ENCODE measurements at regions not wholly inside any gene's neighbourhood (a gene's known extent, or its start where the extent isn't known, plus 50 kb on each side); places are given as distances from the start of the nearest gene placed in this dataset.

DNA sequence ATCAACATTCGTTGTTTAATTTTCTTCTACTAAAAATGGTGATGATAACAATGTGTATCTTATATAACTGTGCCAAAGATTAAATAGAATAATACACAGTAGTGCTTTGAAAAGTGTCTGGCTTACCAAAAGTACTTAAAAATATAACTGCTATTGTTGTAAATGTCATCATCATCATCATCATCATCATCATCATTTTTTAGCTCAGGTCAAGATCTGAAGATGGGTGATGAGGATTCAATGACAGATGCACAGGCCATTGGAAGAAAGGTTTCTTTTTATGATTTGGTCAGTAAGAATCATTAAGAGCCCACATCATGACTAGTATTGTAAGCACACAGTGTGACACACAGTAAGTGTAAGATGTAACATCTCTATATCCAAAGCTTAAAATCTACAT lies 795.2 kb downstream of the SLC4A3 start:
- 81% methylated on average over 1 of the region's 1 CpG for WGBS
- no peaks in the 10 kb centered on the region for H3K36me3 ChIP-seq
- intact Hi-C loops (cut with DNase I) = no loop called here
- H3K4me1 ChIP-seq (replicated peaks) = no peaks in the 10 kb centered on the region
- H3K27me3 ChIP-seq (replicated peaks; ENCODE audit: insufficient read depth) = no peaks in the 10 kb centered on the region
- TF ChIP-seq, protein P1, sequence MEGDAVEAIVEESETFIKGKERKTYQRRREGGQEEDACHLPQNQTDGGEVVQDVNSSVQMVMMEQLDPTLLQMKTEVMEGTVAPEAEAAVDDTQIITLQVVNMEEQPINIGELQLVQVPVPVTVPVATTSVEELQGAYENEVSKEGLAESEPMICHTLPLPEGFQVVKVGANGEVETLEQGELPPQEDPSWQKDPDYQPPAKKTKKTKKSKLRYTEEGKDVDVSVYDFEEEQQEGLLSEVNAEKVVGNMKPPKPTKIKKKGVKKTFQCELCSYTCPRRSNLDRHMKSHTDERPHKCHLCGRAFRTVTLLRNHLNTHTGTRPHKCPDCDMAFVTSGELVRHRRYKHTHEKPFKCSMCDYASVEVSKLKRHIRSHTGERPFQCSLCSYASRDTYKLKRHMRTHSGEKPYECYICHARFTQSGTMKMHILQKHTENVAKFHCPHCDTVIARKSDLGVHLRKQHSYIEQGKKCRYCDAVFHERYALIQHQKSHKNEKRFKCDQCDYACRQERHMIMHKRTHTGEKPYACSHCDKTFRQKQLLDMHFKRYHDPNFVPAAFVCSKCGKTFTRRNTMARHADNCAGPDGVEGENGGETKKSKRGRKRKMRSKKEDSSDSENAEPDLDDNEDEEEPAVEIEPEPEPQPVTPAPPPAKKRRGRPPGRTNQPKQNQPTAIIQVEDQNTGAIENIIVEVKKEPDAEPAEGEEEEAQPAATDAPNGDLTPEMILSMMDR (IDR thresholded peaks at IDR 0.05) = no peak
- no peak for TF ChIP-seq POLR2AphosphoS5 (IDR thresholded peaks at IDR 0.05)
- no peak for TF ChIP-seq POLR2A (IDR thresholded peaks at IDR 0.05)
- no peak overlapping the region for H3K4me3 ChIP-seq
- no peak for DNase-seq (ENCODE audit: low spot score)
- H3K9me3 ChIP-seq = no peaks in the 10 kb centered on the region
- no peak overlapping the region for H3K27ac ChIP-seq

DNA sequence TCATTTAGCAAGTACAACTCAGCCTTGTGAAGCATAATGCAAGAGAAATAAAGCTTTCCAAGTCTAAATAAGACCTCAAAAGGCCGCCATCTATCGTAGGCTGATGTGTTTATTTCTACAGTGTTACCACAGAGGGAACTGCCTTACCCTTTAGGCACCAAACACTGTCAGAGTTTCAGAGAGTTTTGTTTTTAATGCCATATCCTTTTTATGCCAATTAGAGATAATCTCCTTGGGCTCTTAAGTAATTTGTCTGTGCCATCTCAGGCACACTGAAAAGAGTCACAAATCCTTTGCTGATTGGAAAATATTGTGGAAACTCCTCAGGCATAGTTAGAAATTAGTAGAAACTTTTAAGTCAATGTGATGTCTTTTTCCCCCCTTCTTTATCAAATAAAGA lies 797.1 kb downstream of the SLC4A3 start:
- no peak for DNase-seq (ENCODE audit: low spot score)
- Histone ChIP-seq H3K27ac (no peak overlapping the region), H3K36me3 (no peaks in the 10 kb centered on the region), H3K4me1 (replicated peaks) (no peaks in the 10 kb centered on the region), H3K9me3 (no peaks in the 10 kb centered on the region), H3K4me3 (no peak overlapping the region), H3K27me3 (replicated peaks; ENCODE audit: insufficient read depth) (no peaks in the 10 kb centered on the region)
- TF ChIP-seq, protein P1 (IDR thresholded peaks at IDR 0.05) = no peak
- TF ChIP-seq POLR2A (IDR thresholded peaks at IDR 0.05) = no peak
- intact Hi-C loops (cut with DNase I) = no loop called here
- WGBS = 84% methylated on average over 2 of the region's 2 CpGs

DNA sequence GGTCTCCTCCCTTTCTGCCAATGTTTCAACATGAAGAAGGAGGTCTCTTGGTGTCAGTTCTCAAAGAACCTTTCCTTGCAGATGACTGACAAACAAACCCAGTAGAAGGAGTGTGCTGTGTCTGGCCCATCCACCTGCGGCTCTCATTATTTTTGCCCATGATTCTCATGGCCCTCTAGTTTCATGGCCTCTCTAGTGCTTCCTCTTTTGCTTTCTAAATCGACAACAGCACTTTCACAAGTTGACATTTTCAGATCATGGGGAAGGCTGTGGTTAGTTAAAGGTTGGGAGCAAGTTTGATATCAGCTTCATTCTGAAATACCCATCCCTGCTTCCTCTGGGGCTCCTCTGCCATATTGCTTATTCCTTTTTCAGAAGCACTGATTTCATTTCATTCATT lies 805.2 kb downstream of the SLC4A3 start:
- Histone ChIP-seq H3K36me3 (no peaks in the 10 kb centered on the region), H3K4me1 (replicated peaks) (no peaks in the 10 kb centered on the region), H3K4me3 (no peak overlapping the region), H3K27ac (no peak overlapping the region), H3K27me3 (replicated peaks; ENCODE audit: insufficient read depth) (no peaks in the 10 kb centered on the region), H3K9me3 (no peaks in the 10 kb centered on the region)
- intact Hi-C loops (cut with DNase I) = no loop called here
- TF ChIP-seq POLR2AphosphoS5 (IDR thresholded peaks at IDR 0.05) = no peak
- DNase-seq (ENCODE audit: low spot score) = no peak
- 85% methylated on average over 2 of the region's 2 CpGs for WGBS

DNA sequence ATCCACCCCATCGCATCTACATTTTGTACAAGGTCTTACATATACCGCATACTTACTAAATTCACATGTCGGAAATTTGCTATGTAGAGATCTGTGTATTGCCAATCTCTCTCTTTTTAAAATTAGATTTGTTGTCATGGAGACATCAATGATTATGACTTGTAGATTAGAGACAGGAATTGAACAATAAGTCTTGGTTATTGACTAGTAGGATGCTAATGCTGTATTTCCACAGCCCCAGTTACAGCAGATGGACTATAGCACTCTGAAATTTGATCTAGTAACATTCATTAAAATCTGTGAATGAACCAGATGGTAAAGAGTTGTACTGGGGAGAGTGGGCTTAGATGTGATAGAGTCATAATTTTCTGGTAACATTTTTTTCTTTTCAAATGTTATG lies 805.7 kb downstream of the SLC4A3 start:
- Histone ChIP-seq H3K9me3 (no peaks in the 10 kb centered on the region), H3K36me3 (no peaks in the 10 kb centered on the region), H3K27me3 (replicated peaks; ENCODE audit: insufficient read depth) (no peaks in the 10 kb centered on the region), H3K4me3 (no peak overlapping the region), H3K27ac (no peak overlapping the region), H3K4me1 (replicated peaks) (no peaks in the 10 kb centered on the region)
- DNase-seq (ENCODE audit: low spot score) = no peak
- intact Hi-C loops (cut with DNase I) = no loop called here
- 96% methylated on average over 3 of the region's 3 CpGs for WGBS
- TF ChIP-seq POLR2AphosphoS5 (IDR thresholded peaks at IDR 0.05) = no peak
- no peak for TF ChIP-seq POLR2A (IDR thresholded peaks at IDR 0.05)
- TF ChIP-seq, protein P1 (IDR thresholded peaks at IDR 0.05) = no peak

DNA sequence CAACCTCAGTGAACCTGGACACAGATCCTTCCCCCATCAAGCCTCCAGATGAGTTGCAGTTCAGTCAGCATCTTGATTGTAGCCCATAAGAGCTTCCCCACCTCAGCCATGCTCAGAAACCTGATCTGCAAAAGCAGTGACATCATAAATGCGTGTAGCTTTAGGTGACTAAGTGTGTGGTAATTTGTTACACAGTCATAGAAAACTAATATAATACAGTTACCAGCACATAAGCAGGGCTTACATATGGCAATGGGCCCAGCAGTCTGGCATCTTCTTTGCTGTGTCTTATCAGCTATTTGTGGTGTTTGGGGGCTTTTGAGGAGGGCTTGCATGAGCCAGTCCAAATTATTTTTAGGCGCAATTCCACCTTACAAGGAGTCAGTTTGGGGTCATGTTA lies 807.0 kb downstream of the SLC4A3 start:
- no peak overlapping the region for H3K4me3 ChIP-seq
- DNase-seq (ENCODE audit: low spot score) = no peak
- TF ChIP-seq POLR2A (IDR thresholded peaks at IDR 0.05) = no peak
- TF ChIP-seq, protein P1 (IDR thresholded peaks at IDR 0.05) = no peak
- no peak for TF ChIP-seq POLR2AphosphoS5 (IDR thresholded peaks at IDR 0.05)
- intact Hi-C loops (cut with DNase I) = no loop called here
- H3K36me3 ChIP-seq = no peaks in the 10 kb centered on the region
- H3K9me3 ChIP-seq = no peaks in the 10 kb centered on the region
- no peaks in the 10 kb centered on the region for H3K27me3 ChIP-seq (replicated peaks; ENCODE audit: insufficient read depth)
- WGBS = 98% methylated on average over 2 of the region's 2 CpGs
- no peaks in the 10 kb centered on the region for H3K4me1 ChIP-seq (replicated peaks)
- H3K27ac ChIP-seq = no peak overlapping the region
